NB4 (cell line): ENCODE measurements at regions not wholly inside any gene's neighbourhood (a gene's known extent, or its start where the extent isn't known, plus 50 kb on each side); places are given as distances from the start of the nearest gene placed in this dataset.

Experiments
- DNase-seq: peaks from one replicate; pipeline ENCODE4 v3.0.0; 2010; ENCODE audit warnings: low read depth
- H3K4me3 ChIP-seq: one replicate; pipeline ENCODE4 v1.5.1; 2011; ENCODE audit warnings: mild to moderate bottlenecking, low read depth, low read length, moderate library complexity
- MYC ChIP-seq: IDR thresholded peaks from 2 replicates; pipeline ENCODE4 v1.6.1; 2011; ENCODE audit warnings: low read depth, low read length
- POLR2A ChIP-seq: IDR thresholded peaks from 2 replicates; pipeline ENCODE4 v1.6.1; 2011; ENCODE audit warnings: mild to moderate bottlenecking; ENCODE audit not compliant: insufficient read length; ENCODE audit errors: extremely low read depth
- TF ChIP-seq, protein P1 (sequence below): IDR thresholded peaks from one replicate; pipeline ENCODE4 v1.5.1; 2012; ENCODE audit warnings: low read depth, low read length
- TF ChIP-seq, protein P2 (sequence below): IDR thresholded peaks from 2 replicates; pipeline ENCODE4 v1.6.1; 2011; ENCODE audit warnings: low read depth, low read length

DNA sequence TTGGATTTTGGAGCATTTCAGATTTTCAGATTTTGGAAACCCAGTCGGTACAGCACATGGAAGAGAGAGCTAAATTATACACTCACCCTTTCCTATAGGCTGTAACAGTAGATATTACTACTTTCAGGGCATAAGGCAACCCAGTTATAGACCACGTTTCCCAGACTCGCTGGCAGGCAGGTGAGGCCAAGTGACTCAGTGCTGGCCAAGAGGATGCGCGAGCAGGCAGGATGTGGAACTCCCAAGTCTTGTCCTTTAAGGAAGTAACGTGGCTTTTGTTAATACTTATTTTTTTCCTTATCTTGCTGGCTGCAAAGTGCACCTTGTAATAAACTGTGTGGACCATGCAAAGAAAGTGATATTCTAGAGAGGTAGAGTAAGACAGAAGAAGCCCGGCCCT is 1160.1 kb downstream of the GATA3 start:
- TF ChIP-seq, protein P1, sequence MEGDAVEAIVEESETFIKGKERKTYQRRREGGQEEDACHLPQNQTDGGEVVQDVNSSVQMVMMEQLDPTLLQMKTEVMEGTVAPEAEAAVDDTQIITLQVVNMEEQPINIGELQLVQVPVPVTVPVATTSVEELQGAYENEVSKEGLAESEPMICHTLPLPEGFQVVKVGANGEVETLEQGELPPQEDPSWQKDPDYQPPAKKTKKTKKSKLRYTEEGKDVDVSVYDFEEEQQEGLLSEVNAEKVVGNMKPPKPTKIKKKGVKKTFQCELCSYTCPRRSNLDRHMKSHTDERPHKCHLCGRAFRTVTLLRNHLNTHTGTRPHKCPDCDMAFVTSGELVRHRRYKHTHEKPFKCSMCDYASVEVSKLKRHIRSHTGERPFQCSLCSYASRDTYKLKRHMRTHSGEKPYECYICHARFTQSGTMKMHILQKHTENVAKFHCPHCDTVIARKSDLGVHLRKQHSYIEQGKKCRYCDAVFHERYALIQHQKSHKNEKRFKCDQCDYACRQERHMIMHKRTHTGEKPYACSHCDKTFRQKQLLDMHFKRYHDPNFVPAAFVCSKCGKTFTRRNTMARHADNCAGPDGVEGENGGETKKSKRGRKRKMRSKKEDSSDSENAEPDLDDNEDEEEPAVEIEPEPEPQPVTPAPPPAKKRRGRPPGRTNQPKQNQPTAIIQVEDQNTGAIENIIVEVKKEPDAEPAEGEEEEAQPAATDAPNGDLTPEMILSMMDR, result no peak
- TF ChIP-seq MYC (no peak), POLR2A (no peak)
- TF ChIP-seq, protein P2, sequence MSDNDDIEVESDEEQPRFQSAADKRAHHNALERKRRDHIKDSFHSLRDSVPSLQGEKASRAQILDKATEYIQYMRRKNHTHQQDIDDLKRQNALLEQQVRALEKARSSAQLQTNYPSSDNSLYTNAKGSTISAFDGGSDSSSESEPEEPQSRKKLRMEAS, result no peak
- H3K4me3 ChIP-seq, result no peak overlapping the region
- DNase-seq, result no peak

DNA sequence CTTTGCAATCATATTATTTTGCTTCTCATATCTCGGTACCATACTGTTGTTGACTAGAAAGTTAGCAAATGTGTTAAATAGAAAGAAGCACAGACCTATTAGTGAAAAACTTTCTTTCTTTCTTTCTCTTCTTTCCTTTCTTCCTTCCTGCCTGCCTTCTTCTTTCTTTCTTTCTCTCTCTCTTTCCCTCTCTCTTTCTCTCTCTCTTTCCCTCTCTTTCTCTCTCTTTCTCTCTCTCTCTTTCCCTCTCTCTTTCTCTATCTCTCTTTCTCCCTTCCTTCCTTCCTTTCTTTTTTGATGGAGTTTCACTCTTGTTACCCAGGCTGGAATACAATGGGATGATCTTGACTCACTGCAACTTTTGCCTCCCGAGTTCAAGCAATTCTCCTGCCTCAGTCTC is 1160.6 kb downstream of the GATA3 start:
- TF ChIP-seq POLR2A (no peak), MYC (no peak)
- TF ChIP-seq, protein P1, result no peak
- TF ChIP-seq, protein P2, result no peak
- H3K4me3 ChIP-seq, result no peak overlapping the region
- no peak for DNase-seq

DNA sequence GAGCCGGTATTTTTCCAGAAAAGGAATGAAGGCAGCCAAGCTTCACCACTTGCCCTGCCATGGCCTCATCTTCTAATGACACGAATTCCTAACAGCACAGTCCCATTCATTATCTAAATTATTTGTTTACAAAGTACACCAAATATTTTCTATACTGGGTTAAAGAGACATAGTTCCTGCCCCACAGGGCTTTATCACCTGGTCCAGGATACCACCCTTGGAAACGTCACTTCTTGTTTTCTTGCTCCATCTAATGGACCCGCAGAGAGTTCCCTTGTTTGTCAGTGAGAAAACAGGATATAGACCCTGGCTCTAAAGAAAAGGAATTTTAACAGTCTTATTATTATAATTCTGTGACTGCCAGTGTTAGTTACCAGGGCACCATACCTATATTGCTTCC is 1165.4 kb downstream of the GATA3 start:
- no peak overlapping the region for H3K4me3 ChIP-seq
- no peak for DNase-seq
- TF ChIP-seq, protein P1, result no peak
- TF ChIP-seq, protein P2, result no peak
- TF ChIP-seq POLR2A (no peak), MYC (no peak)

DNA sequence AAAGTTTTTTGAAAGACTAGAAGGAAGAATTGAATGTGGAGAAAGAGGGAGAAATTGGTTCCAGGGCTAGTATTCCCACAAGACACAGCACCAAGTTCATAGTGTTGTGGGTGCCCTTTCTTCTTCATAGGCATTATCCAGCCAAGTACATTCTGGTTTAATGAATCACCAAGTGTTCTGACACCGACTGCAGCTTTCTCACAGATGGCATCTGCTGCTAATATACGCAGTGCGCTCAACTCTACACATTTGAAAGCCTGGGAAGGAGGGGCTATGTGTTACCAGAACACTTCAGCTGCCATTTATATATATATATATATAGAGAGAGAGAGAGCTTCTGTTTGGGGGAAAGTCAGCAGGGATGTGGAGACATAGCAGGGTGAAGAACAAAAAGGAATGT is 1168.4 kb downstream of the GATA3 start:
- H3K4me3 ChIP-seq, result no peak overlapping the region
- no peak for DNase-seq
- TF ChIP-seq, protein P1, result no peak
- TF ChIP-seq POLR2A (no peak), MYC (no peak)
- TF ChIP-seq, protein P2, result no peak

DNA sequence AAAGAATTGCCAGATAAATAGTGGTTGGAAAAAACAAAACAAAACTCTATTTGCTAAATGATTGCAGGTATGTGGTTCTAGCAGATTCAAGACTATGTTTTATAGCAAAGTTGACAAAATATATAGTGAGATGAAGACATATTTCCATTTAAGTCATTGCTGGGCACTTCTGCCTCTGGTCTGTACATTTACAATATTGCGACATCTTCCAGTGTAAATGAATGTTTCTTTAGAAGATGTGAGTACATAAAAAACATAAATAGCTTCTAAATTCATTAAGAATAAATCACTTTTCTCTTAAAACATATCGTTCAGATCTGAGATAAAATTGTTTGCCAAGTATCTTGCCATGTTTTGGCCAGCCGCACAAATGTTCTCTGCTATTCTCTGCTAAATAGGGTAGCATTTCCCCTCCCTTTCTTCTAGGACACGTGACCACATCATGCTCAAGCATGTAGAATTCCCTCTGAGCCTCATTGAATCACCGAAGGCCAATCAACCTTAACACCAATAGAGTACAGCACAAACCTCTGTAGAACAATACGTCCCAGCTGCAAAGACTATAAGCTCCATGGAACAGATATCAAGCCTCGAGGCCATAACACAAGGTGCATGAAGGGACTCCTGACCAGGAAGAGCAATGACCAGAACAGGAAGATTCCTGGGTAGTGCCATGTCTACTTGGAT is 1173.3 kb downstream of the GATA3 start:
- DNase-seq, result no peak
- TF ChIP-seq, protein P2, result no peak
- TF ChIP-seq MYC (no peak), POLR2A (no peak)
- TF ChIP-seq, protein P1, result no peak

DNA sequence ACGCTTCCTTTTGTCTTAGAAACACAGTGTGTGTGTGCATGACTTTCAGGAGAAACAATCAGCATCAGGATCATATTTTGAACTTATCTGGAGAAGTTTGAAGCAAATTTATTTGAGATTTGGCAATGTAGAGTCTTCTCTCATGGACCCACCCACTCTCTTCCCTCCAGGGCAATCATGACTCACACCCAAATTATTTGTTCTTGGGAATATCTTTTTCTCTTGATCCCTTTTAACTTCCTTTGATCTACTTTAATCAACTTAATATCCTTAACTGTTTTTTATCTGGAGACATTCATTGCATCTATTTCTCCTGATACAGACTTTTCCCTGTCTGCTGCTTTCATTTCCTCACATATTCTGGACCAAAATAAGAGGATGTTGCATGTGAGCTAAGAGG is 1174.3 kb downstream of the GATA3 start:
- no peak for DNase-seq
- no peak for TF ChIP-seq POLR2A
- TF ChIP-seq MYC, result no peak
- TF ChIP-seq, protein P1, result no peak
- TF ChIP-seq, protein P2, result no peak
- no peak overlapping the region for H3K4me3 ChIP-seq

More for the DNA sequence above, 1173.3 kb downstream of the GATA3 start:
- no peak overlapping the region for H3K4me3 ChIP-seq
